Panc1 (cell line): ENCODE measurements at regions not wholly inside any gene's neighbourhood (a gene's known extent, or its start where the extent isn't known, plus 50 kb on each side); places are given as distances from the start of the nearest gene placed in this dataset.

Source experiments
- POLR2AphosphoS5 ChIP-seq: IDR thresholded peaks from 2 replicates; pipeline ENCODE4 v1.6.1; 2012; ENCODE audit warnings: mild to moderate bottlenecking, low read depth, low read length, moderate library complexity
- SIN3A ChIP-seq: IDR thresholded peaks from 2 replicates; pipeline ENCODE4 v1.6.1; 2012; ENCODE audit warnings: low read depth, mild to moderate bottlenecking, low read length, moderate library complexity, borderline replicate concordance; ENCODE audit not compliant: insufficient read depth
- TCF7L2 ChIP-seq: IDR thresholded peaks from 2 replicates; pipeline ENCODE4 v1.6.1; 2011; ENCODE audit warnings: mild to moderate bottlenecking, low read depth, low read length, inconsistent platforms
- TF ChIP-seq, protein P1 (sequence below): fragments of 450-650 bp; IDR thresholded peaks from 2 replicates; pipeline ENCODE4 v1.5.1; 2017; ENCODE audit warnings: mild to moderate bottlenecking
- TF ChIP-seq, protein P2 (sequence below), 2 experiments: IDR thresholded peaks; 2 replicates each; pipeline ENCODE4 v1.6.1; 2011 to 2012; ENCODE audit warnings: low read depth in 2 of 2, control low read depth in 1 of 2, low read length in 1 of 2, mild to moderate bottlenecking in 1 of 2, moderate library complexity in 1 of 2; ENCODE audit not compliant: insufficient read depth in 1 of 2

DNA sequence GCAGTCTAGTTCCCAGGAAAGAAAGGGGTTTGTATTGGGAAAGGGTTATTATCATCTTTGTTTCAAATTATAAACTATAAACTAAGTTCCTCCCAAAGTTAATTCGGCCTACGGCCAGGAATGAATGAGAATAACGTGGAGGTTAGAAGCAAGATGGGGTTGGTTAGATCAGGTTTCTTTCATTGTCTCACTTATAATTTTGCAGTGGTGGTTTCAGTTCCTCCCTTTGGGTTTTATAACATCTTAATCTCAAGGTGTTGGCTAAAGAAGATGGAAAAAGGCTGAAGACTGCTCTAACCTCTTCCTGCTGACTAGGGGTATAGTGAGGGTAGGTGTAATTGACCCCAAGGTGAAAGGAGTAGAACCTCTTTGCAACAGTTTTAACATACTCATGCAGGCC, 1050.7 kb downstream of the OTOL1 start:
- TF ChIP-seq, protein P1, sequence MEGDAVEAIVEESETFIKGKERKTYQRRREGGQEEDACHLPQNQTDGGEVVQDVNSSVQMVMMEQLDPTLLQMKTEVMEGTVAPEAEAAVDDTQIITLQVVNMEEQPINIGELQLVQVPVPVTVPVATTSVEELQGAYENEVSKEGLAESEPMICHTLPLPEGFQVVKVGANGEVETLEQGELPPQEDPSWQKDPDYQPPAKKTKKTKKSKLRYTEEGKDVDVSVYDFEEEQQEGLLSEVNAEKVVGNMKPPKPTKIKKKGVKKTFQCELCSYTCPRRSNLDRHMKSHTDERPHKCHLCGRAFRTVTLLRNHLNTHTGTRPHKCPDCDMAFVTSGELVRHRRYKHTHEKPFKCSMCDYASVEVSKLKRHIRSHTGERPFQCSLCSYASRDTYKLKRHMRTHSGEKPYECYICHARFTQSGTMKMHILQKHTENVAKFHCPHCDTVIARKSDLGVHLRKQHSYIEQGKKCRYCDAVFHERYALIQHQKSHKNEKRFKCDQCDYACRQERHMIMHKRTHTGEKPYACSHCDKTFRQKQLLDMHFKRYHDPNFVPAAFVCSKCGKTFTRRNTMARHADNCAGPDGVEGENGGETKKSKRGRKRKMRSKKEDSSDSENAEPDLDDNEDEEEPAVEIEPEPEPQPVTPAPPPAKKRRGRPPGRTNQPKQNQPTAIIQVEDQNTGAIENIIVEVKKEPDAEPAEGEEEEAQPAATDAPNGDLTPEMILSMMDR, result no peak
- TF ChIP-seq POLR2AphosphoS5, result no peak
- TF ChIP-seq SIN3A, result no peak
- TF ChIP-seq TCF7L2, result no peak
- TF ChIP-seq, protein P2, sequence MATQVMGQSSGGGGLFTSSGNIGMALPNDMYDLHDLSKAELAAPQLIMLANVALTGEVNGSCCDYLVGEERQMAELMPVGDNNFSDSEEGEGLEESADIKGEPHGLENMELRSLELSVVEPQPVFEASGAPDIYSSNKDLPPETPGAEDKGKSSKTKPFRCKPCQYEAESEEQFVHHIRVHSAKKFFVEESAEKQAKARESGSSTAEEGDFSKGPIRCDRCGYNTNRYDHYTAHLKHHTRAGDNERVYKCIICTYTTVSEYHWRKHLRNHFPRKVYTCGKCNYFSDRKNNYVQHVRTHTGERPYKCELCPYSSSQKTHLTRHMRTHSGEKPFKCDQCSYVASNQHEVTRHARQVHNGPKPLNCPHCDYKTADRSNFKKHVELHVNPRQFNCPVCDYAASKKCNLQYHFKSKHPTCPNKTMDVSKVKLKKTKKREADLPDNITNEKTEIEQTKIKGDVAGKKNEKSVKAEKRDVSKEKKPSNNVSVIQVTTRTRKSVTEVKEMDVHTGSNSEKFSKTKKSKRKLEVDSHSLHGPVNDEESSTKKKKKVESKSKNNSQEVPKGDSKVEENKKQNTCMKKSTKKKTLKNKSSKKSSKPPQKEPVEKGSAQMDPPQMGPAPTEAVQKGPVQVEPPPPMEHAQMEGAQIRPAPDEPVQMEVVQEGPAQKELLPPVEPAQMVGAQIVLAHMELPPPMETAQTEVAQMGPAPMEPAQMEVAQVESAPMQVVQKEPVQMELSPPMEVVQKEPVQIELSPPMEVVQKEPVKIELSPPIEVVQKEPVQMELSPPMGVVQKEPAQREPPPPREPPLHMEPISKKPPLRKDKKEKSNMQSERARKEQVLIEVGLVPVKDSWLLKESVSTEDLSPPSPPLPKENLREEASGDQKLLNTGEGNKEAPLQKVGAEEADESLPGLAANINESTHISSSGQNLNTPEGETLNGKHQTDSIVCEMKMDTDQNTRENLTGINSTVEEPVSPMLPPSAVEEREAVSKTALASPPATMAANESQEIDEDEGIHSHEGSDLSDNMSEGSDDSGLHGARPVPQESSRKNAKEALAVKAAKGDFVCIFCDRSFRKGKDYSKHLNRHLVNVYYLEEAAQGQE (IDR thresholded peaks at IDR 0.05; ENCODE audit: insufficient read depth in 1 of 2, low read depth in 2 of 2, low read length in 1 of 2), result no peak
